Neural progenitor cell (in vitro differentiated cells): ENCODE measurements at regions not wholly inside any gene's neighbourhood (a gene's known extent, or its start where the extent isn't known, plus 50 kb on each side); places are given as distances from the start of the nearest gene placed in this dataset.

Experiments used
- CTCF ChIP-seq: fragments of 200-600 bp; sonication (generic); IDR thresholded peaks from 2 replicates; pipeline ENCODE4 v1.5.1; 2017; ENCODE audit warnings: antibody characterized with exemption, mild to moderate bottlenecking
- EZH2 ChIP-seq: fragments of 200-600 bp; sonication (generic); IDR thresholded peaks from 2 replicates; pipeline ENCODE4 v1.6.1; 2017; ENCODE audit warnings: antibody characterized with exemption, mild to moderate bottlenecking, moderate library complexity
- EZH2phosphoT487 ChIP-seq: fragments of 200-600 bp; sonication (generic); IDR thresholded peaks from 2 replicates; pipeline ENCODE4 v1.6.1; 2017; ENCODE audit warnings: antibody characterized with exemption

GRCh38 chr6:170052991-170053821 lies 237.7 kb downstream of the DLL1 start:
- TF ChIP-seq CTCF = no peak
- no peak for TF ChIP-seq EZH2
- no peak for TF ChIP-seq EZH2phosphoT487
